ENCODE measurements at regions not wholly inside any gene's neighbourhood (a gene's known extent, or its start where the extent isn't known, plus 50 kb on each side); places are given as distances from the start of the nearest gene placed in this dataset.

DNA sequence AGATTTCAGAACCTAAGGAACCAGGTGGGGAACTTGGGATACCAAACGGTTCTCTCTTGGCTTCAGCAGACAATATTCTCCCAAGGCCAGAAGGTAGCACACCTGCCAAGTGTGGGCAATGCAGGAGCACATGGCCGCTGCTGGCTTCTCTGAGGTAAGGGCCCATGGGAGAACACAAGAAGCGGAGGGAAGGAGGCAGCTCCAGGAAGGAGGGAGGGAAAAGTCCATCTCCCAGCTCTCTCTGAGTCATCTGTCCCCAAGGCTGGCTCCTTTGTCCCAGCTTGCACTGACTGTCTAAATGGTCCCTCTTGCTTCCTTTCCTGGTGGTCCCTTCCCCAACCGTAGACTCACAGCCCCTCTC, 557.9 kb upstream of the CADM1 start:
- Histone ChIP-seq H3K36me3 (replicated peaks; ENCODE audit: low read depth, low read length) (no peaks in the 10 kb centered on the region), H3K27me3 (ENCODE audit: low read depth, low read length) (no peaks in the 10 kb centered on the region), H3K4me3 (ENCODE audit: low read length) (no peak overlapping the region), H3K9me3 (ENCODE audit: insufficient read depth, low read length) (no peaks in the 10 kb centered on the region), H4K20me1 (ENCODE audit: insufficient read depth, low read length) (no peaks in the 10 kb centered on the region), H3K9ac (ENCODE audit: low read length) (no peak overlapping the region), H3K27ac (ENCODE audit: low read length) (no peak overlapping the region), H3K79me2 (ENCODE audit: low read length) (no peaks in the 10 kb centered on the region), H3K4me1 (ENCODE audit: low read length) (peaks cover 24% of the 10 kb centered on the region), H3K4me2 (ENCODE audit: low read length) (no peak overlapping the region), H2AFZ (ENCODE audit: low read depth, low read length) (no peak overlapping the region)
- TF ChIP-seq EZH2phosphoT487 (IDR thresholded peaks at IDR 0.05; ENCODE audit: low read depth) = no peak
- TF ChIP-seq, protein P1, sequence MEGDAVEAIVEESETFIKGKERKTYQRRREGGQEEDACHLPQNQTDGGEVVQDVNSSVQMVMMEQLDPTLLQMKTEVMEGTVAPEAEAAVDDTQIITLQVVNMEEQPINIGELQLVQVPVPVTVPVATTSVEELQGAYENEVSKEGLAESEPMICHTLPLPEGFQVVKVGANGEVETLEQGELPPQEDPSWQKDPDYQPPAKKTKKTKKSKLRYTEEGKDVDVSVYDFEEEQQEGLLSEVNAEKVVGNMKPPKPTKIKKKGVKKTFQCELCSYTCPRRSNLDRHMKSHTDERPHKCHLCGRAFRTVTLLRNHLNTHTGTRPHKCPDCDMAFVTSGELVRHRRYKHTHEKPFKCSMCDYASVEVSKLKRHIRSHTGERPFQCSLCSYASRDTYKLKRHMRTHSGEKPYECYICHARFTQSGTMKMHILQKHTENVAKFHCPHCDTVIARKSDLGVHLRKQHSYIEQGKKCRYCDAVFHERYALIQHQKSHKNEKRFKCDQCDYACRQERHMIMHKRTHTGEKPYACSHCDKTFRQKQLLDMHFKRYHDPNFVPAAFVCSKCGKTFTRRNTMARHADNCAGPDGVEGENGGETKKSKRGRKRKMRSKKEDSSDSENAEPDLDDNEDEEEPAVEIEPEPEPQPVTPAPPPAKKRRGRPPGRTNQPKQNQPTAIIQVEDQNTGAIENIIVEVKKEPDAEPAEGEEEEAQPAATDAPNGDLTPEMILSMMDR (IDR thresholded peaks at IDR 0.05; ENCODE audit: low read depth, low read length) = no peak

DNA sequence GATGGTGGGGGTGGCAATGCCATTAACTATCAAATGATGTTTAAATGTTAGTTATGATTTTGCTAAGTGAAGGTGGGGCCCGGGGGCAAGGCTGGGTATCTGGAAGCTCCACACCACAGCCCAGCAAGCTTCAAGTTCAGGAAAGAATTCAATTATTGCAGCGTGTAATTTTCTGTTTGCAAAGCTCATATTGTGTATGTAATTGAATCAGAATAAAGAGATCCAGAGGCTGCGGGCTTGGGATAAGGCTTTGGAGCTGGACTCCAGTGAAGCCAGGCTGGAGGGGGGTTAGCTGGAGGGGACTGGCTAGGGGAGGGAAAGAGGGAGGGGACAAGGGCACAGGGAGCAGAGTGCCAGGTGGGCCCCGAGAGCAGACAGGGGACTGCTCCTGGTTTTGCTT, 557.1 kb upstream of the CADM1 start:
- Histone ChIP-seq H2AFZ (ENCODE audit: low read depth, low read length) (no peak overlapping the region), H3K9me3 (ENCODE audit: insufficient read depth, low read length) (no peaks in the 10 kb centered on the region), H3K27ac (ENCODE audit: low read length) (no peak overlapping the region), H3K79me2 (ENCODE audit: low read length) (no peaks in the 10 kb centered on the region), H3K4me2 (ENCODE audit: low read length) (no peak overlapping the region), H3K36me3 (replicated peaks; ENCODE audit: low read depth, low read length) (no peaks in the 10 kb centered on the region), H3K4me3 (ENCODE audit: low read length) (no peak overlapping the region), H4K20me1 (ENCODE audit: insufficient read depth, low read length) (no peaks in the 10 kb centered on the region), H3K27me3 (ENCODE audit: low read depth, low read length) (0 out of 2 replicates have a peak, but pooled peaks cover under 1% of the 10 kb centered on the region), H3K4me1 (ENCODE audit: low read length) (peaks cover 27% of the 10 kb centered on the region), H3K9ac (ENCODE audit: low read length) (no peak overlapping the region)
- no peak for TF ChIP-seq EZH2phosphoT487 (IDR thresholded peaks at IDR 0.05; ENCODE audit: low read depth)
- TF ChIP-seq, protein P1 (IDR thresholded peaks at IDR 0.05; ENCODE audit: low read depth, low read length) = no peak

DNA sequence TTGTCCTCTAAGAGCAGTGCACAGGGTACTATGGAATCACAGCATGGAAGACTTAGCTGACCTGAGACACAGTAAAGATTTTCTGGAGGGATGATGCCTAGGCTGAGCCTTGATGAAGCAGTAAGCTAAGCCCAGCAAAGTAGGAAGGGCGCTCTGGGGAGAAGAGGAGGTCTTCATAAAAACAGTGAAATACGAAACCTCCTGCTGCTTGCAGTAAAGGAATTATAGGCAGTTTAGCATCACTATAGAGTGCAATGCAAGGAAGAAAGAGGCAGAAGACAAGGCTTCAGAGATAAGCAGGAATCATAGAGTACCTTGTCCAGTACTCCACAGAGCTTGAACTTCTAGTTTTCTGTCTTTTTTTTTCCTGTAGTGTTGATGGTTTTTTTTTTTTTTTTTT, 555.7 kb upstream of the CADM1 start:
- no peak overlapping the region for H2AFZ ChIP-seq (ENCODE audit: low read depth, low read length)
- H3K9ac ChIP-seq (ENCODE audit: low read length) = no peak overlapping the region
- H3K4me3 ChIP-seq (ENCODE audit: low read length) = no peak overlapping the region
- no peak for TF ChIP-seq EZH2phosphoT487 (IDR thresholded peaks at IDR 0.05; ENCODE audit: low read depth)
- TF ChIP-seq, protein P1 (IDR thresholded peaks at IDR 0.05; ENCODE audit: low read depth, low read length) = no peak
- H4K20me1 ChIP-seq (ENCODE audit: insufficient read depth, low read length) = no peaks in the 10 kb centered on the region
- H3K9me3 ChIP-seq (ENCODE audit: insufficient read depth, low read length) = no peaks in the 10 kb centered on the region
- H3K27me3 ChIP-seq (ENCODE audit: low read depth, low read length) = peaks cover 15% of the 10 kb centered on the region
- H3K36me3 ChIP-seq (replicated peaks; ENCODE audit: low read depth, low read length) = no peaks in the 10 kb centered on the region
- peaks cover 20% of the 10 kb centered on the region for H3K4me1 ChIP-seq (ENCODE audit: low read length)
- H3K79me2 ChIP-seq (ENCODE audit: low read length) = no peaks in the 10 kb centered on the region
- no peak overlapping the region for H3K27ac ChIP-seq (ENCODE audit: low read length)
- no peak overlapping the region for H3K4me2 ChIP-seq (ENCODE audit: low read length)

DNA sequence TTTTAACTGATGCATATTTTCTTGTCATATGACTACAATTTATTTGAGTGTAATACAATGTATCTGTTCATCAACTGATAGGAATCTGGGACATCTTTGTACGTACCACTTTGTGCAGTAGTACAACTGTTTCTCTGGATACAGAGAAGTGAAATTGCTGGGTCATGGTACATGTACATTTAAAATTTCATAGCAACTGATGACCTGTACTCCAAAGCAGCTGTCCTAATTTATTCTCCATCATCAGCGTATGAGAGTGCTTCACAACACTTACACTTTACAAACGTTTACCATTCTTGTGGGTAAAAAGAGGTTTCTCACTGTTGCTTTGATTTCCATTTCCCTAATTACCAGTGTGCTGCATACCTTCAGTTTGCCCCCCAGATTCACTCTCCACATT, 552.8 kb upstream of the CADM1 start:
- Histone ChIP-seq H3K9me3 (ENCODE audit: insufficient read depth, low read length) (no peaks in the 10 kb centered on the region), H2AFZ (ENCODE audit: low read depth, low read length) (no peak overlapping the region), H4K20me1 (ENCODE audit: insufficient read depth, low read length) (no peaks in the 10 kb centered on the region), H3K79me2 (ENCODE audit: low read length) (no peaks in the 10 kb centered on the region), H3K4me2 (ENCODE audit: low read length) (no peak overlapping the region), H3K27me3 (ENCODE audit: low read depth, low read length) (peaks cover 23% of the 10 kb centered on the region), H3K4me3 (ENCODE audit: low read length) (no peak overlapping the region), H3K36me3 (replicated peaks; ENCODE audit: low read depth, low read length) (no peaks in the 10 kb centered on the region), H3K4me1 (ENCODE audit: low read length) (peaks cover 10% of the 10 kb centered on the region), H3K9ac (ENCODE audit: low read length) (no peak overlapping the region), H3K27ac (ENCODE audit: low read length) (no peak overlapping the region)
- TF ChIP-seq, protein P1 (IDR thresholded peaks at IDR 0.05; ENCODE audit: low read depth, low read length) = no peak
- TF ChIP-seq EZH2phosphoT487 (IDR thresholded peaks at IDR 0.05; ENCODE audit: low read depth) = no peak

All from OCI-LY3 (cell line).